Activated B cell treated with CpG ODN at 0.5 μM for 24 hours (primary cell): ENCODE measurements at regions not wholly inside any gene's neighbourhood (a gene's known extent, or its start where the extent isn't known, plus 50 kb on each side); places are given as distances from the start of the nearest gene placed in this dataset.

Experiments
- ATAC-seq: fragments of 200-7000 bp; cut with Tn5 transposase; one replicate; pipeline ENCODE4 v1.10.0; 2021; ENCODE audit warnings: low read depth, mild to moderate bottlenecking, moderate library complexity
- CTCF ChIA-PET: fragments of 350-600 bp; sonication (Branson Sonifier 250); formaldehyde crosslinking; loops from one replicate; lab custom pipeline; 2021; ENCODE audit warnings: antibody characterized with exemption; lab: Charles Lee
- POLR2A ChIA-PET: fragments of 350-600 bp; sonication (Branson Sonifier 250); formaldehyde crosslinking; loops from one replicate; lab custom pipeline; 2021; ENCODE audit warnings: antibody characterized with exemption; lab: Charles Lee
- DNase-seq: peaks from one replicate; pipeline ENCODE4 v3.0.0; 2022
- H3K27ac Mint-ChIP-seq: one replicate; pipeline ENCODE4 v1.8.0; 2020; ENCODE audit warnings: mixed read lengths
- H3K27me3 Mint-ChIP-seq: one replicate; pipeline ENCODE4 v1.8.0; 2021; ENCODE audit warnings: mixed read lengths
- H3K36me3 Mint-ChIP-seq: one replicate; pipeline ENCODE4 v1.8.0; 2021; ENCODE audit warnings: low read depth, mixed read lengths
- H3K4me1 Mint-ChIP-seq: one replicate; pipeline ENCODE4 v1.8.0; 2021; ENCODE audit warnings: mixed read lengths
- H3K4me3 Mint-ChIP-seq: one replicate; pipeline ENCODE4 v1.8.0; 2020; ENCODE audit warnings: mild to moderate bottlenecking, mixed read lengths
- H3K9me3 Mint-ChIP-seq: one replicate; pipeline ENCODE4 v1.8.0; 2020; ENCODE audit warnings: mixed read lengths
- intact Hi-C: fragments of 100-400 bp; cut with micrococcal nuclease; formaldehyde crosslinking; loops from one replicate; pipeline ENCODE4 v1.15.1; 2024
- TF ChIP-seq, protein P1 (sequence below): fragments of 200-600 bp; IDR thresholded peaks from one replicate; pipeline ENCODE4 v1.8.0; 2022; ENCODE audit warnings: antibody characterized with exemption, mild to moderate bottlenecking

GRCh38 chr2:40556293-40556692, 104.4 kb upstream of the SLC8A1 start:
- ChIA-PET POLR2A (no interaction called here), CTCF (interaction anchor here (1.0 to 6.9 kb wide), 2 partner anchors 642 to 644 kb away, joined by 4 to 54 read pairs; no protein-coding TSS in a partner anchor)
- Mint-ChIP-seq H3K4me1 (no peaks in the 10 kb centered on the region), H3K4me3 (no peak overlapping the region), H3K27ac (no peak overlapping the region), H3K9me3 (no peaks in the 10 kb centered on the region), H3K27me3 (peaks cover 4% of the 10 kb centered on the region), H3K36me3 (no peaks in the 10 kb centered on the region)
- TF ChIP-seq, protein P1, sequence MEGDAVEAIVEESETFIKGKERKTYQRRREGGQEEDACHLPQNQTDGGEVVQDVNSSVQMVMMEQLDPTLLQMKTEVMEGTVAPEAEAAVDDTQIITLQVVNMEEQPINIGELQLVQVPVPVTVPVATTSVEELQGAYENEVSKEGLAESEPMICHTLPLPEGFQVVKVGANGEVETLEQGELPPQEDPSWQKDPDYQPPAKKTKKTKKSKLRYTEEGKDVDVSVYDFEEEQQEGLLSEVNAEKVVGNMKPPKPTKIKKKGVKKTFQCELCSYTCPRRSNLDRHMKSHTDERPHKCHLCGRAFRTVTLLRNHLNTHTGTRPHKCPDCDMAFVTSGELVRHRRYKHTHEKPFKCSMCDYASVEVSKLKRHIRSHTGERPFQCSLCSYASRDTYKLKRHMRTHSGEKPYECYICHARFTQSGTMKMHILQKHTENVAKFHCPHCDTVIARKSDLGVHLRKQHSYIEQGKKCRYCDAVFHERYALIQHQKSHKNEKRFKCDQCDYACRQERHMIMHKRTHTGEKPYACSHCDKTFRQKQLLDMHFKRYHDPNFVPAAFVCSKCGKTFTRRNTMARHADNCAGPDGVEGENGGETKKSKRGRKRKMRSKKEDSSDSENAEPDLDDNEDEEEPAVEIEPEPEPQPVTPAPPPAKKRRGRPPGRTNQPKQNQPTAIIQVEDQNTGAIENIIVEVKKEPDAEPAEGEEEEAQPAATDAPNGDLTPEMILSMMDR, result no peak
- intact Hi-C loops, result loop anchor here (10.0 kb wide), 1 partner anchor 1229 kb away; no protein-coding TSS in a partner anchor
- ATAC-seq (no peak), DNase-seq (no peak)

GRCh38 chr2:40556739-40557138, 104.8 kb upstream of the SLC8A1 start:
- H3K27me3 Mint-ChIP-seq, result peaks cover 4% of the 10 kb centered on the region
- no peak for ATAC-seq
- ChIA-PET POLR2A (no interaction called here), CTCF (interaction anchor here (6.9 kb wide), 1 partner anchor 643 kb away, joined by 54 read pairs; no protein-coding TSS in a partner anchor)
- H3K36me3 Mint-ChIP-seq, result no peaks in the 10 kb centered on the region
- no peaks in the 10 kb centered on the region for H3K4me1 Mint-ChIP-seq
- TF ChIP-seq, protein P1, result no peak
- no peaks in the 10 kb centered on the region for H3K9me3 Mint-ChIP-seq
- intact Hi-C loops, result loop anchor here (10.0 kb wide), 1 partner anchor 1228 kb away; no protein-coding TSS in a partner anchor
- H3K27ac Mint-ChIP-seq, result no peak overlapping the region
- no peak overlapping the region for H3K4me3 Mint-ChIP-seq
- no peak for DNase-seq

- Mint-ChIP-seq H3K4me3 (no peak overlapping the region), H3K27me3 (no peaks in the 10 kb centered on the region), H3K27ac (no peak overlapping the region), H3K36me3 (no peaks in the 10 kb centered on the region), H3K4me1 (no peaks in the 10 kb centered on the region), H3K9me3 (no peaks in the 10 kb centered on the region)
- POLR2A ChIA-PET, result no interaction called here
- ATAC-seq, result no peak
- DNase-seq, result no peak
- CTCF ChIA-PET, result interaction anchor here (1.2 to 6.9 kb wide), 2 partner anchors 645 to 648 kb away, joined by 4 to 54 read pairs; no protein-coding TSS in a partner anchor
- TF ChIP-seq, protein P1, result no peak
- intact Hi-C loops, result loop anchor here (10.0 kb wide), 1 partner anchor 1226 kb away; no protein-coding TSS in a partner anchor
Measured at GRCh38 chr2:40558761-40559160, 106.9 kb upstream of the SLC8A1 start.

DNA sequence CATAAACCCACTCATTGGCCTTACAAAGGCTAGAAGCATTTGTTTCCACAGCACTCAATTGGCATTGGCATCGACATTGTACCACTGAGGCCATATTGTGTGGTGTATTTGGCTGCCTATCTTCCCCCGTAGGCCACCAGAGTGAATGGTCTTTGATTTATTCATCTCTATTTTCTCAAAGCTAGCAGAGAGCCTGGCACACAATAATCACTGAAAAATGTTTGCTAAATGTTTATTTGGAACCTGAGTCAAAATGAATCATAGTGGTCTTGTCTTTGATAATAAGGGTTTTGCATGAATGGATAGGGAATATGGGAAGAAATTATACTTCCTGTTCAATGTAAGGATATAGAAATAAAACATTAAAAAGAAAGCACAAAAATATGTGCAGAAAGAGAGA, 107.3 kb upstream of the SLC8A1 start:
- ATAC-seq (no peak), DNase-seq (no peak)
- Mint-ChIP-seq H3K9me3 (no peaks in the 10 kb centered on the region), H3K36me3 (no peaks in the 10 kb centered on the region), H3K27me3 (no peaks in the 10 kb centered on the region), H3K4me1 (no peaks in the 10 kb centered on the region), H3K4me3 (no peak overlapping the region), H3K27ac (no peak overlapping the region)
- intact Hi-C loops, result loop anchor here (10.0 kb wide), 1 partner anchor 1226 kb away; no protein-coding TSS in a partner anchor
- ChIA-PET CTCF (no interaction called here), POLR2A (no interaction called here)
- TF ChIP-seq, protein P1, result no peak

DNA sequence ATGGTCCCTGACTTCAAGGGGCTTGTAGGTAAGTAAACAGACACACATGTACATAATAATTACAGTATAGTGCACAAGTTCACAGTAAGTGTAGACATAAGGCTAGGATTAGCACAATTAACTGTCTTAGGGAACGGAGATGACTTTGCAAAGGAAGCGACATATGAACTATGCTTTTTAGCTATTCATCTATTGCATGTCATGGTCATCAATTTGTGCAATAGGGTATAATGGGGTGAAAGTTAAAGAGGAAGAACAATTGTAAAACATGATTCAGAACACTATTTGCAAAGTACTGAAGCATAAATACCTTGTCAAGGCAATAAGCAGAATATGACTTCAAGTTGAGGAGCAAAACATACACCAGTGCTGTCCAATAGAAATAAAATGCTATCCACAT, 112.3 kb upstream of the SLC8A1 start:
- no peaks in the 10 kb centered on the region for H3K27me3 Mint-ChIP-seq
- TF ChIP-seq, protein P1, result no peak
- ChIA-PET CTCF (no interaction called here), POLR2A (no interaction called here)
- ATAC-seq (no peak), DNase-seq (no peak)
- H3K4me1 Mint-ChIP-seq, result no peaks in the 10 kb centered on the region
- intact Hi-C loops, result no loop called here
- no peak overlapping the region for H3K4me3 Mint-ChIP-seq
- H3K27ac Mint-ChIP-seq, result no peak overlapping the region
- H3K9me3 Mint-ChIP-seq, result no peaks in the 10 kb centered on the region
- H3K36me3 Mint-ChIP-seq, result no peaks in the 10 kb centered on the region
